ENCODE measurements at regions not wholly inside any gene's neighbourhood (a gene's known extent, or its start where the extent isn't known, plus 50 kb on each side); places are given as distances from the start of the nearest gene placed in this dataset.
A peak's percentile ranks its signal among the peaks of the same experiment; 100 is the strongest.

- H3K36me3 ChIP-seq (ENCODE audit: insufficient read depth, low read length): no peaks in the 10 kb centered on the region
- no peak overlapping the region for H3K4me3 ChIP-seq (ENCODE audit: low read depth, low read length, poor library complexity, severe bottlenecking)
- no peaks in the 10 kb centered on the region for H3K9me2 ChIP-seq (ENCODE audit: low read depth, low read length)
- no peaks in the 10 kb centered on the region for H3K4me1 ChIP-seq (ENCODE audit: insufficient read depth, low read length, severe bottlenecking)
- no peaks in the 10 kb centered on the region for H3K79me2 ChIP-seq (ENCODE audit: insufficient read depth, low read length)
- H2AFZ ChIP-seq (ENCODE audit: low read length): no peak overlapping the region
- no peaks in the 10 kb centered on the region for H3K9me3 ChIP-seq (ENCODE audit: low read length)
- no peak overlapping the region for H3K27ac ChIP-seq (ENCODE audit: low read depth, low read length, poor library complexity, severe bottlenecking)
- TF ChIP-seq CTCF (IDR thresholded peaks at IDR 0.05; ENCODE audit: low read length) (peak; percentile 82), EZH2 (IDR thresholded peaks at IDR 0.05; ENCODE audit: borderline replicate concordance, low read length) (no peak)
- no peak overlapping the region for H3K4me2 ChIP-seq (ENCODE audit: low read length)
- no peak overlapping the region for H3K9ac ChIP-seq (ENCODE audit: low read length)
- no peaks in the 10 kb centered on the region for H3F3A ChIP-seq (ENCODE audit: insufficient read depth, low read length)
- H4K20me1 ChIP-seq (ENCODE audit: insufficient read depth, low read length): no peaks in the 10 kb centered on the region
- H3K27me3 ChIP-seq (ENCODE audit: insufficient read depth, low read length): no peaks in the 10 kb centered on the region
Observed at GRCh38 chr21:32940079-32941014, 85.4 kb upstream of the OLIG2 start.

GRCh38 chr21:32941263-32941662, 84.5 kb upstream of the OLIG2 start:
- Histone ChIP-seq H3K9me2 (ENCODE audit: low read depth, low read length) (no peaks in the 10 kb centered on the region), H3F3A (ENCODE audit: insufficient read depth, low read length) (no peaks in the 10 kb centered on the region), H3K9ac (ENCODE audit: low read length) (no peak overlapping the region), H2AFZ (ENCODE audit: low read length) (no peak overlapping the region), H4K20me1 (ENCODE audit: insufficient read depth, low read length) (no peaks in the 10 kb centered on the region), H3K27ac (ENCODE audit: low read depth, low read length, poor library complexity, severe bottlenecking) (no peak overlapping the region), H3K4me3 (ENCODE audit: low read depth, low read length, poor library complexity, severe bottlenecking) (no peak overlapping the region), H3K36me3 (ENCODE audit: insufficient read depth, low read length) (no peaks in the 10 kb centered on the region), H3K79me2 (ENCODE audit: insufficient read depth, low read length) (no peaks in the 10 kb centered on the region), H3K9me3 (ENCODE audit: low read length) (no peaks in the 10 kb centered on the region), H3K27me3 (ENCODE audit: insufficient read depth, low read length) (no peaks in the 10 kb centered on the region), H3K4me2 (ENCODE audit: low read length) (no peak overlapping the region), H3K4me1 (ENCODE audit: insufficient read depth, low read length, severe bottlenecking) (no peaks in the 10 kb centered on the region)
- TF ChIP-seq EZH2 (IDR thresholded peaks at IDR 0.05; ENCODE audit: borderline replicate concordance, low read length) (no peak), CTCF (IDR thresholded peaks at IDR 0.05; ENCODE audit: low read length) (no peak)

GRCh38 chr21:32946654-32947053, 79.1 kb upstream of the OLIG2 start:
- no peaks in the 10 kb centered on the region for H3K9me3 ChIP-seq (ENCODE audit: low read length)
- H3K4me3 ChIP-seq (ENCODE audit: low read depth, low read length, poor library complexity, severe bottlenecking): no peak overlapping the region
- TF ChIP-seq EZH2 (IDR thresholded peaks at IDR 0.05; ENCODE audit: borderline replicate concordance, low read length): no peak
- TF ChIP-seq CTCF (IDR thresholded peaks at IDR 0.05; ENCODE audit: low read length): no peak
- H3K9me2 ChIP-seq (ENCODE audit: low read depth, low read length): no peaks in the 10 kb centered on the region
- no peak overlapping the region for H2AFZ ChIP-seq (ENCODE audit: low read length)
- no peak overlapping the region for H3K4me2 ChIP-seq (ENCODE audit: low read length)
- no peaks in the 10 kb centered on the region for H3F3A ChIP-seq (ENCODE audit: insufficient read depth, low read length)
- H3K36me3 ChIP-seq (ENCODE audit: insufficient read depth, low read length): no peaks in the 10 kb centered on the region
- H3K27ac ChIP-seq (ENCODE audit: low read depth, low read length, poor library complexity, severe bottlenecking): no peak overlapping the region
- H4K20me1 ChIP-seq (ENCODE audit: insufficient read depth, low read length): no peaks in the 10 kb centered on the region
- H3K79me2 ChIP-seq (ENCODE audit: insufficient read depth, low read length): no peaks in the 10 kb centered on the region
- H3K4me1 ChIP-seq (ENCODE audit: insufficient read depth, low read length, severe bottlenecking): no peaks in the 10 kb centered on the region
- H3K27me3 ChIP-seq (ENCODE audit: insufficient read depth, low read length): no peaks in the 10 kb centered on the region
- H3K9ac ChIP-seq (ENCODE audit: low read length): no peak overlapping the region

Measured in OCI-LY1 (cell line).